Cardiac muscle cell (in vitro differentiated cells and primary cell): ENCODE measurements at regions not wholly inside any gene's neighbourhood (a gene's known extent, or its start where the extent isn't known, plus 50 kb on each side); places are given as distances from the start of the nearest gene placed in this dataset.
"Not testable (repeated sequence)": the region's sequence is repeated elsewhere in the genome, so short reads cannot be mapped to it uniquely, and the experiment has no call there.

Experiments
- DNase-seq, 2 donors: peaks; one replicate each; pipeline versions ENCODE4 v3.0.0 to v3.0.0-alpha.2; 2010 to 2017; ENCODE audit warnings: low read depth in 1 of 2, low spot score in 1 of 2
- H3K27ac ChIP-seq: fragments of 200-600 bp; sonication (generic); 2 replicates; pipeline ENCODE4 v1.5.1; 2016
- H3K27me3 ChIP-seq: fragments of 200-600 bp; sonication (generic); 2 replicates; pipeline ENCODE4 v1.6.0; 2016; ENCODE audit warnings: control low read depth
- H3K36me3 ChIP-seq: fragments of 200-600 bp; sonication (generic); 2 replicates; pipeline ENCODE4 v1.5.1; 2016; ENCODE audit warnings: control low read depth
- H3K4me1 ChIP-seq: fragments of 200-600 bp; sonication (generic); 2 replicates; pipeline ENCODE4 v1.8.1; 2017; ENCODE audit warnings: low read depth, mild to moderate bottlenecking, mixed run types
- H3K4me3 ChIP-seq: fragments of 200-600 bp; sonication (generic); 2 replicates; pipeline ENCODE4 v1.5.1; 2016; ENCODE audit warnings: mild to moderate bottlenecking
- H3K9me3 ChIP-seq: fragments of 200-600 bp; sonication (generic); 2 replicates; pipeline ENCODE4 v1.5.1; 2017; ENCODE audit warnings: low read depth, mild to moderate bottlenecking, control low read depth
- TF ChIP-seq, protein P1 (sequence below): IDR thresholded peaks from 2 replicates; pipeline ENCODE4 v1.5.1; 2012; ENCODE audit warnings: low read depth, mild to moderate bottlenecking, low read length

DNA sequence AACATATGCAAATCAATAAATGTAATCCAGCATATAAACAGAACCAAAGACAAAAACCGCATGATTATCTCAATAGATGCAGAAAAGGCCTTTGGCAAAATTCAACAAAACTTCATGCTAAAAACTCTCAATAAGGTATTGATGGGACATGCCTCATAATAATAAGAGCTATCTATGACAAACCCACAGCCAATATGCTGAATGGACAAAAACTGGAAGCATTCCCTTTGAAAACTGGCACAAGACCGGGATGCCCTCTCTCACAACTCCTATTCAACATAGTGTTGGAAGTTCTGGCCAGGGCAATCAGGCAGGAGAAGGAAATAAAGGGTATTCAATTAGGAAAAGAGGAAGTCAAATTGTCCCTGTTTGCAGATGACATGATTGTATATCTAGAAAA lies 2148.1 kb upstream of the DEFB115 start:
- H3K4me1 ChIP-seq = not testable (repeated sequence)

DNA sequence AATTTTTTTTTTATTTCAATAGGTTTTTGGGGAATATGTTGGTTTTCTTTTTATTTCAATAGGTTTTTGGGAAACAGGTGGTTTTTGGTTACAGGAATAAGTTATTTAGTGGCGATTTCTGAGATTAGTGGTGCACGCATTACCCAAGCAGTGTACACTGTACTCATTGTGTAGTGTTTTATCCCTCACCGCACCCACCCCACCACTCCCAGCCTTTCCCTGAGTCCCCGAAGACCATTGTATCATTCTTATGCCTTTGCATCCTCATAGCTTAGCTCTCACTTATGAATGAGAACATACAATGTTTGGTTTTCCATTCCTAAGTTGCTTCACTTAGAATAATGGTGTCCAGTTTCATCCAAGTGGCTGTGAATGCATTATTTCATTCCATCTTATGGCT lies 2142.4 kb upstream of the DEFB115 start:
- H3K4me3 ChIP-seq, H3K27ac ChIP-seq, H3K36me3 ChIP-seq, H3K9me3 ChIP-seq, H3K27me3 ChIP-seq, DNase-seq, H3K4me1 ChIP-seq: not testable (repeated sequence)

More for the DNA sequence above, 2148.1 kb upstream of the DEFB115 start:
- not testable (repeated sequence) for H3K27me3 ChIP-seq, H3K27ac ChIP-seq, DNase-seq, H3K36me3 ChIP-seq, H3K9me3 ChIP-seq, H3K4me3 ChIP-seq

DNA sequence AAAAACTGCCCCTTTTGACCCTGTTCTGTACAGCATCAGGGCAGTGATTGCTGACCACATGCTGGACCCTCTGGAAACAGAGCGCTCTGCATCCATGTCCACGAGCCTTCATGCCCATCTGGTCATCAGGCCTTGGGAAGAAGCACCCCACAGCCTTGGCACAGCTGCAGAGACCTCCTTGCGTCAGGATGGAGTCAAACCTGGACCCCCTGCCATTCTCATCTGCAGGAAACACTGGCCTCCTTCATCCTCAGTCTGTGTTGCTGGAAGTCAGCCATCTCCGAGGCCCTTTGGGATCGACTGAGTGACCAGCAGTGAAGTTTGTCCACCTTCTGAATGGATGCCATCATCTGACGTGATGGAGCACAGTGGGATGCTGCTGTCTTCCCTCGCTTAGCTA lies 2138.3 kb upstream of the DEFB115 start:
- Histone ChIP-seq H3K27me3 (no peaks in the 10 kb centered on the region), H3K4me1 (no peaks in the 10 kb centered on the region), H3K36me3 (no peaks in the 10 kb centered on the region), H3K4me3 (no peak overlapping the region), H3K9me3 (no peaks in the 10 kb centered on the region), H3K27ac (no peak overlapping the region)
- TF ChIP-seq, protein P1, sequence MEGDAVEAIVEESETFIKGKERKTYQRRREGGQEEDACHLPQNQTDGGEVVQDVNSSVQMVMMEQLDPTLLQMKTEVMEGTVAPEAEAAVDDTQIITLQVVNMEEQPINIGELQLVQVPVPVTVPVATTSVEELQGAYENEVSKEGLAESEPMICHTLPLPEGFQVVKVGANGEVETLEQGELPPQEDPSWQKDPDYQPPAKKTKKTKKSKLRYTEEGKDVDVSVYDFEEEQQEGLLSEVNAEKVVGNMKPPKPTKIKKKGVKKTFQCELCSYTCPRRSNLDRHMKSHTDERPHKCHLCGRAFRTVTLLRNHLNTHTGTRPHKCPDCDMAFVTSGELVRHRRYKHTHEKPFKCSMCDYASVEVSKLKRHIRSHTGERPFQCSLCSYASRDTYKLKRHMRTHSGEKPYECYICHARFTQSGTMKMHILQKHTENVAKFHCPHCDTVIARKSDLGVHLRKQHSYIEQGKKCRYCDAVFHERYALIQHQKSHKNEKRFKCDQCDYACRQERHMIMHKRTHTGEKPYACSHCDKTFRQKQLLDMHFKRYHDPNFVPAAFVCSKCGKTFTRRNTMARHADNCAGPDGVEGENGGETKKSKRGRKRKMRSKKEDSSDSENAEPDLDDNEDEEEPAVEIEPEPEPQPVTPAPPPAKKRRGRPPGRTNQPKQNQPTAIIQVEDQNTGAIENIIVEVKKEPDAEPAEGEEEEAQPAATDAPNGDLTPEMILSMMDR = no peak
- no peak for DNase-seq

DNA sequence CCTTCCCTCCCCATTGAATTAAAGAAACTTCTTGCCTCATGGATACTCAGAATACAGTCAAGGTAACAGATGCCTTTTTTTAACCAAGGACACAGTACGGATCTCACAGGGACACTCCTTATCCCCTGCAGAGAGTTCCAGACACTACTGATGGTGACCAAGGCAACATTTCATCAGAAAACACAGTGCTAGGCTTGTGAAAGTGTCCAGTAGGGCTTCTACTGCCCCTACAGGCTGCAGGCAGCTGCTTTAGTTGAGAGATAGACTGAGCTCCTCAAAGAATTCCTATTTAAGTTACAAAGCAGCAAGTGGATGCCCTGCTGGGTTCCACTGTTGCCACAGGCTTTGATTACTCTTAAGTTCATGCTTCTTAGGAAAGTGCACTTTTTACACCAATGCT lies 2137.8 kb upstream of the DEFB115 start:
- H3K27ac ChIP-seq, H3K27me3 ChIP-seq, H3K36me3 ChIP-seq, H3K4me3 ChIP-seq, H3K4me1 ChIP-seq, DNase-seq, H3K9me3 ChIP-seq: not testable (repeated sequence)

DNA sequence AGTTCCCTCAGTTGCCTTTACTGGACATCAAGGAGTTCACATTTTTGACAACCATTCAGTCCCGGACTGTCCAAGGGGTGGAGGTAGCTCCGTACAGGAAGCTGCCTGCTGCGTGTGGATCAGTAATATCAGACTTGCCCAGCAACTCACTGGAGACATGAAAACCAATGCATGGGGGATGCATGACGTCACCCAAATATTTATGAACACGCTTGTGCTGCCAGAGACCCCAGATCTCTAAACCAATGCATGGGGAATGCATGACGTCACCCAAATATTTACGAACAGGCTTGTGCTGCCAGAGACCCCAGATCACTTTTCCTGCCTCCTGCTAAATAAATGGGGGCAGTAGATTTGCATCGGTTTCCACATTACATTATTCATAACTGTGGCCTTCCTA lies 2137.4 kb upstream of the DEFB115 start:
- not testable (repeated sequence) for DNase-seq, H3K27me3 ChIP-seq, H3K9me3 ChIP-seq, H3K4me1 ChIP-seq, H3K36me3 ChIP-seq, H3K27ac ChIP-seq, H3K4me3 ChIP-seq

DNA sequence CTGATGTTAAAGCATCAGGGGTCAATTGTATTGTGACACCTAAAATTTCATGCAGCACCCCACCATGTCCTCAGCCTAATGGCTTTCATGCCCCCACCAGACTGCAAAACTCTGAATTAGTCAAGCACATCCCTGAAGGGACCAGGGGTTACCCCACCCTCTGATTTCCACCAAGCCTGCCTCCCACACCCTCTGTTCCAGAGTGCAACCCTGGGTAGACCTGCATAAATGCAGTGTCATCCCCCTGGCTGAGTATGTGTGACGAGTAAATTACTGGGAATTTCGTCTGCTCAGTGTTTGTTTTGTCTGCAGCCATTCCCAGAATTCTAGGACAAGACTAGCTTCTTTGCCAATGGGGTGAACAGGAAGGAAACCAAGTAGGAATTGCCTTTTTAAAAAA lies 2136.9 kb upstream of the DEFB115 start:
- not testable (repeated sequence) for H3K27ac ChIP-seq, H3K4me1 ChIP-seq, H3K4me3 ChIP-seq, H3K27me3 ChIP-seq, H3K9me3 ChIP-seq, DNase-seq, H3K36me3 ChIP-seq

DNA sequence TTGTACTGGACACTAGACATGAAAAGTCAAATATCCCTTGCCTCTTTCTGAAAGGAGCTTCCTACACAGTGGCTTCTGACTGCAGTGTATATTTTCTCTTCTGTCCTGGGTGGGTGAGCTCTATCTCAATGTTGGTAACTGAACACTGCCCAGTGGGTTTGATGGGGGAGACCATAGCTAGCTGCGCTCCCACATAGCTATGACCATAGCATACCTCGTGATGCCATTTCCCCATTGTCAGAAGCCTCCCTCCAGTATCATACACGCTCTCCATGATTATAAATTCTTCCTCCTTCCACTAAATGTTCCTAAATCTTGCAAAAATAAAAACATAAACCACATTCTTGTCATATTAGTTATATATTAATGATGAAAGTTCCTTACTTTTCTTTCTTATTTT lies 2134.7 kb upstream of the DEFB115 start:
- H3K36me3 ChIP-seq, H3K27ac ChIP-seq, DNase-seq, H3K27me3 ChIP-seq, H3K4me1 ChIP-seq, H3K4me3 ChIP-seq, H3K9me3 ChIP-seq: not testable (repeated sequence)

DNA sequence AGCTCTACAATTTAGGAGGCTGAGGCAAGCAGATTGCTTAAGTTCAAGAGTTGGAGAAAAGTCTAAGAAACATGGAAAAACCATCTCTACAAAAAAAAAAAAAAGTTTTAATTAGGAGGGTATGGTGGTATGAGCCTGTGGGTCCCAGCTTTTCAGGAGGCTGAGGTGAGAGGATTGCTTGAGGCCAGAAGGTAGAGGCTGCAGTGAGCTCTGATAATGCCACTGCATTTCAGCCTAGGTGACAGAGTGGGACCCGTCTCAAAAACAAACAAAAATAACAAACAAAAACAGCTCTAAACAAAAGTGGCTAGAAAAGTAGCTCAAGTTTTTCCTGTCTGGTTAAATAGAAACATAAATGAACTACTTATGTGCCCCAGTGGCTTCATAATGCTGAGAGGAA lies 2133.6 kb upstream of the DEFB115 start:
- no peaks in the 10 kb centered on the region for H3K9me3 ChIP-seq
- H3K4me3 ChIP-seq = no peak overlapping the region
- no peak for DNase-seq
- no peak overlapping the region for H3K27ac ChIP-seq
- no peaks in the 10 kb centered on the region for H3K27me3 ChIP-seq
- no peaks in the 10 kb centered on the region for H3K4me1 ChIP-seq
- TF ChIP-seq, protein P1 = no peak
- H3K36me3 ChIP-seq = no peaks in the 10 kb centered on the region
